ENCODE measurements at regions not wholly inside any gene's neighbourhood (a gene's known extent, or its start where the extent isn't known, plus 50 kb on each side); places are given as distances from the start of the nearest gene placed in this dataset.

- FAIRE-seq (no peak), ATAC-seq (no peak), DNase-seq (ENCODE audit: low read depth, low spot score) (no peak)
- Histone ChIP-seq H3K27ac (ENCODE audit: control insufficient read depth, insufficient read depth) (no peak overlapping the region), H3K4me1 (ENCODE audit: control insufficient read depth, insufficient read depth, low read length) (no peaks in the 10 kb centered on the region), H3K4me3 (no peak overlapping the region), H3K36me3 (ENCODE audit: control insufficient read depth in 2 of 2, insufficient read depth in 2 of 2, low read length in 1 of 2) (no peaks in the 10 kb centered on the region), H3K9me3 (replicated peaks; ENCODE audit: control insufficient read depth, insufficient read depth, low read length) (no peaks in the 10 kb centered on the region; the same call in 2 of the 3 replicates), H3K4me2 (ENCODE audit: control insufficient read depth, insufficient read depth) (no peak overlapping the region), H3K27me3 (replicated peaks in 1 of 2; ENCODE audit: control insufficient read depth in 2 of 2, insufficient read depth in 2 of 2, low read length in 1 of 2) (peaks cover 0 to 4% of the 10 kb centered on the region in 2 experiments; a peak in 1 of 4 replicates), H3K9ac (ENCODE audit: control insufficient read depth, insufficient read depth, low read length) (no peak overlapping the region), H4K20me1 (ENCODE audit: control insufficient read depth, insufficient read depth) (no peaks in the 10 kb centered on the region), H2AFZ (ENCODE audit: control insufficient read depth, low read depth, low read length) (no peak overlapping the region), H3K79me2 (ENCODE audit: control insufficient read depth, insufficient read depth, low read length) (no peaks in the 10 kb centered on the region)
- CTCF ChIA-PET, result interaction anchor here (0.8 to 4.3 kb wide), 5 partner anchors 17 to 512 kb away, joined by 3 to 37 read pairs (median 11); no protein-coding TSS in a partner anchor
- intact Hi-C loops (cut with micrococcal nuclease; ENCODE audit: unreplicated experiment) (loop anchor here (5.0 kb wide), 1 partner anchor 151 kb away; no protein-coding TSS in a partner anchor), in situ Hi-C loops (cut with MboI) (no loop called here)
- RAD21 ChIA-PET (ENCODE audit: unreplicated experiment), result interaction anchor here (0.6 to 0.9 kb wide), 2 partner anchors 157 to 230 kb away, joined by 3 read pairs; no protein-coding TSS in a partner anchor
- WGBS (ENCODE audit: insufficient coverage, insufficient replicate concordance, low lambda C conversion rate, missing lambda C conversion rate), result 0% methylated on average over 2 of the region's 2 CpGs
- BruUV-seq (replicated peaks), result no TSS peak
- SMC1A ChIA-PET (ENCODE audit: uncharacterized antibody, unreplicated experiment), result interaction anchor here (0.7 to 4.0 kb wide), 4 partner anchors 45 to 315 kb away, joined by 3 to 32 read pairs (median 4); no protein-coding TSS in a partner anchor
- POLR2A ChIA-PET, result no interaction called here
- TF ChIP-seq IRF5 (IDR thresholded peaks at IDR 0.05; ENCODE audit: borderline replicate concordance) (no peak), ELK1 (IDR thresholded peaks at IDR 0.05; ENCODE audit: low read depth, low read length) (no peak), ZNF622 (IDR thresholded peaks at IDR 0.05) (no peak), SUPT20H (IDR thresholded peaks at IDR 0.05; ENCODE audit: borderline replicate concordance, control insufficient read depth, low read depth, low read length) (no peak), JUNB (IDR thresholded peaks at IDR 0.05) (no peak), LARP7 (IDR thresholded peaks at IDR 0.05) (no peak), MYB (IDR thresholded peaks at IDR 0.05; ENCODE audit: borderline replicate concordance, low read depth, low read length) (no peak), HDAC6 (IDR thresholded peaks at IDR 0.05; ENCODE audit: unreplicated experiment) (no peak), ASH2L (IDR thresholded peaks at IDR 0.05; ENCODE audit: borderline replicate concordance, low read depth) (no peak), MLLT1 (IDR thresholded peaks at IDR 0.05) (no peak), CEBPZ (IDR thresholded peaks at IDR 0.05; ENCODE audit: low read depth, low read length) (no peak), HDGF (IDR thresholded peaks at IDR 0.05) (no peak), TCF3 (IDR thresholded peaks at IDR 0.05; ENCODE audit: borderline replicate concordance, insufficient read depth, low read depth, low read length) (no peak)
- TF ChIP-seq, protein P1, sequence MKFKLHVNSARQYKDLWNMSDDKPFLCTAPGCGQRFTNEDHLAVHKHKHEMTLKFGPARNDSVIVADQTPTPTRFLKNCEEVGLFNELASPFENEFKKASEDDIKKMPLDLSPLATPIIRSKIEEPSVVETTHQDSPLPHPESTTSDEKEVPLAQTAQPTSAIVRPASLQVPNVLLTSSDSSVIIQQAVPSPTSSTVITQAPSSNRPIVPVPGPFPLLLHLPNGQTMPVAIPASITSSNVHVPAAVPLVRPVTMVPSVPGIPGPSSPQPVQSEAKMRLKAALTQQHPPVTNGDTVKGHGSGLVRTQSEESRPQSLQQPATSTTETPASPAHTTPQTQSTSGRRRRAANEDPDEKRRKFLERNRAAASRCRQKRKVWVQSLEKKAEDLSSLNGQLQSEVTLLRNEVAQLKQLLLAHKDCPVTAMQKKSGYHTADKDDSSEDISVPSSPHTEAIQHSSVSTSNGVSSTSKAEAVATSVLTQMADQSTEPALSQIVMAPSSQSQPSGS (IDR thresholded peaks at IDR 0.05; ENCODE audit: low read length), result no peak
Measured at GRCh38 chr20:23203310-23203709, 117.2 kb upstream of the CD93 start.

Data from GM12878 (cell line).